Gastroesophageal sphincter (tissue), 3 donors: ENCODE measurements at regions not wholly inside any gene's neighbourhood (a gene's known extent, or its start where the extent isn't known, plus 50 kb on each side); places are given as distances from the start of the nearest gene placed in this dataset.

Experiments
- CTCF ChIP-seq, 4 experiments: fragments of 200-600 bp in 2 of 4; fragments of 450-650 bp in 2 of 4; sonication (generic) in 1 of 4; IDR thresholded peaks; one replicate each; pipeline ENCODE4 v1.5.1; 2017 to 2019; ENCODE audit warnings: antibody characterized with exemption in 4 of 4, mild to moderate bottlenecking in 2 of 4, moderate library complexity in 2 of 4
- EP300 ChIP-seq: sonication (generic); formaldehyde crosslinking; IDR thresholded peaks from one replicate; pipeline ENCODE4 v1.6.1; 2017; ENCODE audit warnings: antibody characterized with exemption, mild to moderate bottlenecking
- POLR2A ChIP-seq, 2 donors: fragments of 450-650 bp; IDR thresholded peaks; one replicate each; pipeline ENCODE4 v1.6.1; 2017; ENCODE audit warnings: antibody characterized with exemption in 2 of 2, mild to moderate bottlenecking in 2 of 2, moderate library complexity in 1 of 2
- POLR2AphosphoS5 ChIP-seq: sonication (generic); formaldehyde crosslinking; IDR thresholded peaks from one replicate; pipeline ENCODE4 v1.6.1; 2017; ENCODE audit warnings: antibody characterized with exemption

GRCh38 chr9:129525656-129526196, 95.2 kb downstream of the C9orf50 start:
- TF ChIP-seq CTCF (IDR thresholded peaks at IDR 0.05) (no peak), POLR2A (IDR thresholded peaks at IDR 0.05) (no peak), POLR2AphosphoS5 (no peak), EP300 (no peak)
